ENCODE measurements at regions not wholly inside any gene's neighbourhood (a gene's known extent, or its start where the extent isn't known, plus 50 kb on each side); places are given as distances from the start of the nearest gene placed in this dataset.

GRCh38 chr17:72387487-72387886, 266.7 kb downstream of the SOX9 start:
- Histone ChIP-seq H3K4me1 (ENCODE audit: insufficient read depth, low read length, poor library complexity, severe bottlenecking) (peaks cover 40% of the 10 kb centered on the region), H3K36me3 (ENCODE audit: insufficient read depth, low read length, poor library complexity, severe bottlenecking) (no peaks in the 10 kb centered on the region), H3K4me3 (ENCODE audit: low read depth, low read length, poor library complexity, severe bottlenecking) (no peak overlapping the region), H3K9me3 (ENCODE audit: low read depth, low read length, poor library complexity, severe bottlenecking) (no peaks in the 10 kb centered on the region), H3K27me3 (replicated peaks; ENCODE audit: insufficient read depth, low read depth, low read length, poor library complexity) (no peaks in the 10 kb centered on the region), H3K27ac (ENCODE audit: low read depth, low read length, poor library complexity, severe bottlenecking) (peak overlapping the region; percentile 1)
- no TSS peak for BruUV-seq (replicated peaks)
- POLR2A ChIA-PET (ENCODE audit: low non-redundant PET) = interaction anchor here (0.5 to 0.6 kb wide), 2 partner anchors 35 to 354 kb away, joined by 3 to 13 read pairs; no protein-coding TSS in a partner anchor
- CTCF ChIA-PET = interaction anchor here (0.7 kb wide), 1 partner anchor 10 kb away, joined by 3 read pairs; no protein-coding TSS in a partner anchor
- TF ChIP-seq, protein P1, sequence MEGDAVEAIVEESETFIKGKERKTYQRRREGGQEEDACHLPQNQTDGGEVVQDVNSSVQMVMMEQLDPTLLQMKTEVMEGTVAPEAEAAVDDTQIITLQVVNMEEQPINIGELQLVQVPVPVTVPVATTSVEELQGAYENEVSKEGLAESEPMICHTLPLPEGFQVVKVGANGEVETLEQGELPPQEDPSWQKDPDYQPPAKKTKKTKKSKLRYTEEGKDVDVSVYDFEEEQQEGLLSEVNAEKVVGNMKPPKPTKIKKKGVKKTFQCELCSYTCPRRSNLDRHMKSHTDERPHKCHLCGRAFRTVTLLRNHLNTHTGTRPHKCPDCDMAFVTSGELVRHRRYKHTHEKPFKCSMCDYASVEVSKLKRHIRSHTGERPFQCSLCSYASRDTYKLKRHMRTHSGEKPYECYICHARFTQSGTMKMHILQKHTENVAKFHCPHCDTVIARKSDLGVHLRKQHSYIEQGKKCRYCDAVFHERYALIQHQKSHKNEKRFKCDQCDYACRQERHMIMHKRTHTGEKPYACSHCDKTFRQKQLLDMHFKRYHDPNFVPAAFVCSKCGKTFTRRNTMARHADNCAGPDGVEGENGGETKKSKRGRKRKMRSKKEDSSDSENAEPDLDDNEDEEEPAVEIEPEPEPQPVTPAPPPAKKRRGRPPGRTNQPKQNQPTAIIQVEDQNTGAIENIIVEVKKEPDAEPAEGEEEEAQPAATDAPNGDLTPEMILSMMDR (conservative IDR thresholded peaks at IDR 0.05; ENCODE audit: low read depth, low read length) = no peak
- TF ChIP-seq EZH2 (IDR thresholded peaks at IDR 0.05; ENCODE audit: borderline replicate concordance, low read depth, low read length, poor library complexity, severe bottlenecking) = no peak
- peak; percentile 86 for DNase-seq (ENCODE audit: low spot score)
- intact Hi-C loops (cut with micrococcal nuclease; ENCODE audit: unreplicated experiment) = no loop called here

DNA sequence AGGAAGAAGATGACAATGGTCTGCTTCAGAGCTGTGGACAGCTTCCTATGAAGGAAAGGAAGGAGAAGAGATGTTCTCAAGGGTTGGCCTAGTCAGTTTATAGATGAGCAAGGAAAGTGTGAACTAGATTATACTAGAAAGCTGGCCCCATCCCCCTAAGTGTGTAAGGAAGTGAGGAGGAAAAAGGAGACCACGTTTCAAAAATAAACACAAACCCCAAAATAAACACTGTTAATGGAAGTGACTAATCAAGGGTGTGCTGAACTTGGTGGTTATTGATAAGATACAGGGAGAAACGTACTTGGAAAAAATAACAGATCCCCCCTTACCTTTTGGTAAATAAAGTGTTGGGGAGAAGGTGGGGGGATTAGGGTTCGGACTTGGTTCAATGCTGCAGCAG, 267.1 kb downstream of the SOX9 start:
- DNase-seq (ENCODE audit: low spot score) = no peak
- Histone ChIP-seq H3K36me3 (ENCODE audit: insufficient read depth, low read length, poor library complexity, severe bottlenecking) (no peaks in the 10 kb centered on the region), H3K27ac (ENCODE audit: low read depth, low read length, poor library complexity, severe bottlenecking) (peak overlapping the region; percentile 1), H3K4me1 (ENCODE audit: insufficient read depth, low read length, poor library complexity, severe bottlenecking) (peaks cover 36% of the 10 kb centered on the region), H3K4me3 (ENCODE audit: low read depth, low read length, poor library complexity, severe bottlenecking) (no peak overlapping the region), H3K27me3 (replicated peaks; ENCODE audit: insufficient read depth, low read depth, low read length, poor library complexity) (no peaks in the 10 kb centered on the region), H3K9me3 (ENCODE audit: low read depth, low read length, poor library complexity, severe bottlenecking) (no peaks in the 10 kb centered on the region)
- POLR2A ChIA-PET (ENCODE audit: low non-redundant PET) = interaction anchor here (0.5 to 0.6 kb wide), 2 partner anchors 354 to 358 kb away, joined by 3 to 13 read pairs; no protein-coding TSS in a partner anchor
- intact Hi-C loops (cut with micrococcal nuclease; ENCODE audit: unreplicated experiment) = no loop called here
- CTCF ChIA-PET = interaction anchor here (0.7 kb wide), 1 partner anchor 11 kb away, joined by 3 read pairs; no protein-coding TSS in a partner anchor
- BruUV-seq (replicated peaks) = no TSS peak
- no peak for TF ChIP-seq EZH2 (IDR thresholded peaks at IDR 0.05; ENCODE audit: borderline replicate concordance, low read depth, low read length, poor library complexity, severe bottlenecking)
- TF ChIP-seq, protein P1 (conservative IDR thresholded peaks at IDR 0.05; ENCODE audit: low read depth, low read length) = no peak

DNA sequence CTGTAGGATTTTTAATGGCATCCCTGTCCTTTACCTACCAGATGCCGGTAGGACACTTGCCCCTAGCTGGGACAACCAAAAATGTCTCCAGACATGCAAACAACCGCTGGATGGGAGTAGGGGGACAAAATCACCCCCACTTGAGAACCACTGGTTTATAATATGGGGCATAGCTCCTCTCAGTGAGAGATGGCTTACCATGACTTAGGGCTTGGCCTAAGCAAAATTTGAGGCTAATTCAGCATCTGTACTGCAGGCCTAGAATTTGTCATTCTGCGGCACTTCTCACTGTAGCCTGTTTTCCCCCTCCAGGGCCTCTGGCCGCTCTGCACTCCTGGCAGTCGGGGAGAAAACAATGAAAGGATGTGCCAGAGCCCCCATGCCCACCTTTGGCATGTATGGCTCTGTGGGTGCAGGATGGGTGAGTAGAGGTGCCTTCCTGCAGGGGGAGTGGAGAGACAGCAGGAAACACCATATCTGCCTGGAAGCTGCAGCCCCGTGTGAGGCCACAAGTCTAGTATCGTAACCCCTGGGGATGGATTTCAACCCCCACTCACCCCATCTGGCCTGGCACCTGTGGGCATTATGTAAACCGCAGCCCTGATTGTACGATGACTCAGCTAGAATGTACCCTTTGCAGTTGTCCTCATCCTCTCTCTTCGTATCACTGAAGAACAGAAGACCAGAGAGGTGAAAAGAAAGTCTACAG, 268.1 kb downstream of the SOX9 start:
- Histone ChIP-seq H3K27ac (ENCODE audit: low read depth, low read length, poor library complexity, severe bottlenecking) (no peak overlapping the region), H3K9me3 (ENCODE audit: low read depth, low read length, poor library complexity, severe bottlenecking) (no peaks in the 10 kb centered on the region), H3K27me3 (replicated peaks; ENCODE audit: insufficient read depth, low read depth, low read length, poor library complexity) (no peaks in the 10 kb centered on the region), H3K4me1 (ENCODE audit: insufficient read depth, low read length, poor library complexity, severe bottlenecking) (peaks cover 26% of the 10 kb centered on the region), H3K36me3 (ENCODE audit: insufficient read depth, low read length, poor library complexity, severe bottlenecking) (no peaks in the 10 kb centered on the region), H3K4me3 (ENCODE audit: low read depth, low read length, poor library complexity, severe bottlenecking) (no peak overlapping the region)
- intact Hi-C loops (cut with micrococcal nuclease; ENCODE audit: unreplicated experiment) = no loop called here
- no peak for TF ChIP-seq EZH2 (IDR thresholded peaks at IDR 0.05; ENCODE audit: borderline replicate concordance, low read depth, low read length, poor library complexity, severe bottlenecking)
- TF ChIP-seq, protein P1 (conservative IDR thresholded peaks at IDR 0.05; ENCODE audit: low read depth, low read length) = no peak
- ChIA-PET POLR2A (ENCODE audit: low non-redundant PET) (no interaction called here), CTCF (no interaction called here)
- BruUV-seq (replicated peaks) = no TSS peak
- DNase-seq (ENCODE audit: low spot score) = no peak

Data from A673 (cell line).